Omental fat pad (tissue), 3 donors: ENCODE measurements at regions not wholly inside any gene's neighbourhood (a gene's known extent, or its start where the extent isn't known, plus 50 kb on each side); places are given as distances from the start of the nearest gene placed in this dataset.
"Not testable (repeated sequence)": the region's sequence is repeated elsewhere in the genome, so short reads cannot be mapped to it uniquely, and the experiment has no call there.

Source experiments
- ATAC-seq: fragments of 150-250 bp; one replicate; pipeline ENCODE4 v1.9.1; 2016; ENCODE audit warnings: mild to moderate bottlenecking, moderate library complexity; ENCODE audit not compliant: low FRiP score
- DNase-seq: peaks from one replicate; pipeline ENCODE4 v3.0.0-alpha.2; 2019; ENCODE audit warnings: low spot score
- TF ChIP-seq, protein P1 (sequence below), 3 donors: fragments of 450-650 bp; IDR thresholded peaks; one replicate each; pipeline ENCODE4 v1.5.1; 2016 to 2017; ENCODE audit warnings: antibody characterized with exemption in 3 of 3, mild to moderate bottlenecking in 3 of 3, moderate library complexity in 2 of 3

DNA sequence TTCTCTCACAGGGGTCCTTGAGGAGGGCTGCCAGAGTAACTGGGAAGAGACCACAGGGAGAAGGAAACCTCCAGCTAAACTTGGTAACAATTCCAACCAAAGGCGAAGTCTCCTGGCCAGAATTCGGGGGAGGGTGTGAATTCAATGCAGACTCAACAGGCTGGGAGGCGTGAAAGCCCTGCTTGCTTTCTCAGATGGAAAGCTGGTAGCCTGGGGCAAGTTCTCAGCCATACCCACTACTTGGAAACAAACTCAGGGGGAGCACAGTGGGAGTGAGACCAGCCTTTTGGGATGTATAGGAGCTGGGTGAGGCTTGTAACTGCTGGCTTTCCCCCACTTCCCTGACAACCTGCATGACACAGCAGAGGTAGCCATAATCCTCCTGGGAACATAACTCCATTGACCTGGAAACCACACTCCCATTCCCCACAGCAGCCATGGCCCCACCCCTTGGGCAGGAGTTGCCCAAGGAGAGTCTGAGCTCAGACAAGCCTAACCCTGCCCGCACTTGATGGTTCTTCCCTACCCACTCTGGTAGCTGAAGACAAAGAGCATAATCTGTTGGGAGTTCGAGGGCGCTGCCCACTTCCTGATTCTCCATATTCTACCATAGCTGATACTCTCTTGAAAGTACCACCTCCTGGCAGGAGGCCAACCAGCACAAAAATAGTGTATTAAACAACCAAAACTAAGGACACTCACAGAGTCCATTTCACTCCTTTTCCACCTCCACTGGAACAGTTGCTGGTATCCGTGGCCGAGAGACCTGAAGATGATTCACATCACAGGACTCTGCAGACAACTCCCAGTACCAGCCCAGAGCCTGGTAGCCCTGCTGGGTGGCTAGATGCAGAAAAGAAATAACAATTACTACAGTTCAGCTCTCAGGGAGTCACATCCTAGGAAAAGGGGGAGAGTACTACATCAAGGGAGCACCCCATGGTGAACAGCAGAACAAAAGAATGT lies 123.8 kb downstream of the FAM170A start:
- no peak for DNase-seq
- TF ChIP-seq, protein P1, sequence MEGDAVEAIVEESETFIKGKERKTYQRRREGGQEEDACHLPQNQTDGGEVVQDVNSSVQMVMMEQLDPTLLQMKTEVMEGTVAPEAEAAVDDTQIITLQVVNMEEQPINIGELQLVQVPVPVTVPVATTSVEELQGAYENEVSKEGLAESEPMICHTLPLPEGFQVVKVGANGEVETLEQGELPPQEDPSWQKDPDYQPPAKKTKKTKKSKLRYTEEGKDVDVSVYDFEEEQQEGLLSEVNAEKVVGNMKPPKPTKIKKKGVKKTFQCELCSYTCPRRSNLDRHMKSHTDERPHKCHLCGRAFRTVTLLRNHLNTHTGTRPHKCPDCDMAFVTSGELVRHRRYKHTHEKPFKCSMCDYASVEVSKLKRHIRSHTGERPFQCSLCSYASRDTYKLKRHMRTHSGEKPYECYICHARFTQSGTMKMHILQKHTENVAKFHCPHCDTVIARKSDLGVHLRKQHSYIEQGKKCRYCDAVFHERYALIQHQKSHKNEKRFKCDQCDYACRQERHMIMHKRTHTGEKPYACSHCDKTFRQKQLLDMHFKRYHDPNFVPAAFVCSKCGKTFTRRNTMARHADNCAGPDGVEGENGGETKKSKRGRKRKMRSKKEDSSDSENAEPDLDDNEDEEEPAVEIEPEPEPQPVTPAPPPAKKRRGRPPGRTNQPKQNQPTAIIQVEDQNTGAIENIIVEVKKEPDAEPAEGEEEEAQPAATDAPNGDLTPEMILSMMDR (IDR thresholded peaks at IDR 0.05): no peak
- ATAC-seq: no peak

- DNase-seq, ATAC-seq: not testable (repeated sequence)
Measured at GRCh38 chr5:119754825-119755224, 125.5 kb downstream of the FAM170A start.

DNA sequence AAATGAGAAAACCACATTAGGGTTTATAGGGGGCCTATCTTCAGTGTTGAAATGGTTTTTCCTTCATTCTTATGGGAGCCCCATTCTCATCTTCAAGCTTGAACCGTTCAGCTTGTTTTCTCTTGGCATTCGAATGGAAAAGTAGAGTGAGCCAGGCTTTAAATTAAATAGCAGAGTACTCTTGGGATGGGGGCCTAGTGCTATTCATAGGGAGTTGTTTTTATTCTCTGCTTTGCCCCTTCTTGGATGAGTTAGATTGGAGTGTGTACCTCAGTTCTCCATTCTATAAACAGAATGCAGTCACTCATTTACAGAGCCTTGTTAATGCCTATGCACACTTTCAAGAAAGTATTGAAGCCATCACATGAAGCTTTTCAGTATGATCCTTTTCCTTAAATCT lies 127.9 kb downstream of the FAM170A start:
- TF ChIP-seq, protein P1 (IDR thresholded peaks at IDR 0.05): no peak
- no peak for ATAC-seq

DNA sequence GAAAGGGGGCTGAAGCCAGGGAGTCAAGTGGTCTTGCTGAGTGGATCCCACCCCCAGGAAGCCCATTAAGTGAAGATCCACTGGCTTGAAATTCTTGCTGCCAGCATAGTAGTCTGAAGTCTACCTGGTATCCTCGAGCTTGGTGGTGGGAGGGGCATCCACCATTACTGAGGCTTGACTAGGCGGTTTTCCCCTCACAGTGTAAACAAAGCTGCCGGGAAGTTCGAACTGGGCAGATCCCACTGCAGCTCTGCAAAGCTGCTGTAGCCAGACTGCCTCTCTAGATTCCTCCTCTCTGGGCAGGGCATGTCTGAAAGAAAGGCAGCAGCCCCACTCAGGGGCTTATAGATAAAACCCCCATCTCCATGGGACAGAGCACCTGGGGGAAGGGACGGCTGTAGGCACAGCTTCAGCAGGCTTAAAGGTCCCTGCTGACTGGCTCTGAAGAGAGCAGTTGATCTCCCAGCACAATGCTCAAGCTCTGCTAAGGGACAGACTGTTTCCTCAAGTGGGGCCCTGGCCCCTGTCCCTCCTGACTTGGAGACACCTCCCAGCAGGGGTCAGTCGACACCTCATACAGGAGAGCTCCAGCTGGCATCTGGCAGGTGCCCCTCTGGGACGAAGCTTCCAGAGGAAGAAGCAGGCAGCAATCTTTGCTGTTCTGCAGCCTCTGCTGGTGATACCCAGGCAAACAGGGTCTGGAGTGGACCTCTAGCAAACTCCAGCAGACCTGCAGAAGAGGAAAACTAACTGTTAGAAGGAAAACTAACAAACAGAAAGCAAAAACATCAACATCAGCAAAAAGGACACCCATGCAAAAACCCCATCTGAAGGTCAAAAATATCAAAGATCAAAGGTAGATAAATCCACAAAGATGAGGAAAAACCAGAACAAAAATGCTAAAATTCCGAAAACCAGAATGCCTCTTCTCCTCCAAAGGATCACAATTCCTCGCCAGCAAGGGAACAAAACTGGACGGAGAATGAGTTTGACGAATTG lies 140.6 kb downstream of the FAM170A start:
- not testable (repeated sequence) for ATAC-seq, DNase-seq

More for the DNA sequence above, 127.9 kb downstream of the FAM170A start:
- no peak for DNase-seq

GRCh38 chr5:119780145-119780544 lies 150.8 kb downstream of the FAM170A start:
- DNase-seq: not testable (repeated sequence)

GRCh38 chr5:119785057-119785456 lies 155.7 kb downstream of the FAM170A start:
- ATAC-seq: no peak
- TF ChIP-seq, protein P1 (IDR thresholded peaks at IDR 0.05): no peak
- no peak for DNase-seq

More at GRCh38 chr5:119780145-119780544, 150.8 kb downstream of the FAM170A start:
- not testable (repeated sequence) for ATAC-seq

DNA sequence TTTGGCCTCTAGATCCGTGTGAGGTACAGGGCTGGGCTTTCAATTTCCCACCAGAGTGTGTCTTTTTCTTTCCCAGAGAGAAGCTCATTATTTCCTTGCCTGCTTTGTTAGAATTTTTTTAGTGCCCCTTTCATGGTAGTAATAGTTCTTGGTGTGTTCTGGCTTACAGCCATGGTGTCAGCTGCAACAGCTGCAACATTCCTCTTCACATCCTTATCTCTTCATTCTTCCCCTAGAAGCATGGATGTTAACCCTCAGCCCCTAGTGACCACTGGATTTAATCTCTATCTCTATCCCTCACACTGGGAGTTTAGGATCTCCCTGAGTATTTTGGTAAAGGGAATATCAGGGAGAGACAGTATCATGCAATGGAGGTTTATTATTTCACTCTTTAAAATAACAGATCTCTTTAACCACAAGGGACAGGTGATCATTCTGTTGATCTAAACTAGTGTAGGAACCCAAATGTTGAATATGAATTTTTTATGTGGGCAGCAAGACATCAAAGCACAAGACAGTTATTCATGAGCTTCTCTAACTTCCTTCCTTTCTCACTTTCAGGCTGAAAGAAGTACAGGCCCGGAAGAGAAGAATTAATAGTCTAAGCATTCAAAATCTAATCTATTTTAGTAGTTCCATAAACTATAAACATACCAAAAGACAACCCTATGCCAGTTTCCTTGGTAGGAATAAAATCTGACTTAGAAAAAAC lies 160.2 kb downstream of the FAM170A start:
- ATAC-seq (no peak), DNase-seq (no peak)
- TF ChIP-seq, protein P1 (IDR thresholded peaks at IDR 0.05): no peak
